ENCODE measurements at regions not wholly inside any gene's neighbourhood (a gene's known extent, or its start where the extent isn't known, plus 50 kb on each side); places are given as distances from the start of the nearest gene placed in this dataset.

- no peak for TF ChIP-seq CTCF (IDR thresholded peaks at IDR 0.05)
- no peak for TF ChIP-seq POLR2A (IDR thresholded peaks at IDR 0.05)
Observed at GRCh38 chr20:17887331-17888030, 81.1 kb downstream of the SNX5 start.

Data from testis (tissue), 2 donors.